ENCODE measurements at regions not wholly inside any gene's neighbourhood (a gene's known extent, or its start where the extent isn't known, plus 50 kb on each side); places are given as distances from the start of the nearest gene placed in this dataset.
"Not testable (repeated sequence)": the region's sequence is repeated elsewhere in the genome, so short reads cannot be mapped to it uniquely, and the experiment has no call there.

GRCh38 chr6:67812693-67813092, 822.4 kb upstream of the ADGRB3 start:
- H3K27me3 ChIP-seq (replicated peaks; ENCODE audit: control insufficient read depth, insufficient read depth, low read length): no peaks in the 10 kb centered on the region
- H3K4me3 ChIP-seq (replicated peaks; ENCODE audit: low read depth, low read length): no peak overlapping the region
- no peak for DNase-seq (ENCODE audit: extremely low read depth, insufficient read length)
- no peaks in the 10 kb centered on the region for H3K36me3 ChIP-seq (ENCODE audit: control insufficient read depth, insufficient read depth, low read length)
- TF ChIP-seq CTCF (IDR thresholded peaks at IDR 0.05; ENCODE audit: insufficient read depth, low read length, poor library complexity, severe bottlenecking): no peak

GRCh38 chr6:67812125-67812524, 823.0 kb upstream of the ADGRB3 start:
- Histone ChIP-seq H3K27me3 (replicated peaks; ENCODE audit: control insufficient read depth, insufficient read depth, low read length) (no peaks in the 10 kb centered on the region), H3K4me3 (replicated peaks; ENCODE audit: low read depth, low read length) (no peak overlapping the region), H3K36me3 (ENCODE audit: control insufficient read depth, insufficient read depth, low read length) (no peaks in the 10 kb centered on the region)
- no peak for TF ChIP-seq CTCF (IDR thresholded peaks at IDR 0.05; ENCODE audit: insufficient read depth, low read length, poor library complexity, severe bottlenecking)
- DNase-seq (ENCODE audit: extremely low read depth, insufficient read length): no peak

GRCh38 chr6:67811239-67812037, 823.6 kb upstream of the ADGRB3 start:
- no peaks in the 10 kb centered on the region for H3K27me3 ChIP-seq (replicated peaks; ENCODE audit: control insufficient read depth, insufficient read depth, low read length)
- no peak overlapping the region for H3K4me3 ChIP-seq (replicated peaks; ENCODE audit: low read depth, low read length)
- no peak for DNase-seq (ENCODE audit: extremely low read depth, insufficient read length)
- TF ChIP-seq CTCF (IDR thresholded peaks at IDR 0.05; ENCODE audit: insufficient read depth, low read length, poor library complexity, severe bottlenecking): no peak
- no peaks in the 10 kb centered on the region for H3K36me3 ChIP-seq (ENCODE audit: control insufficient read depth, insufficient read depth, low read length)

- DNase-seq (ENCODE audit: extremely low read depth, insufficient read length); H3K27me3 ChIP-seq (replicated peaks; ENCODE audit: control insufficient read depth, insufficient read depth, low read length); H3K4me3 ChIP-seq (replicated peaks; ENCODE audit: low read depth, low read length); H3K36me3 ChIP-seq (ENCODE audit: control insufficient read depth, insufficient read depth, low read length): not testable (repeated sequence)
These were observed 830.3 kb upstream of the ADGRB3 start for GRCh38 chr6:67804808-67805207.

- no peak for DNase-seq (ENCODE audit: extremely low read depth, insufficient read length)
- no peaks in the 10 kb centered on the region for H3K36me3 ChIP-seq (ENCODE audit: control insufficient read depth, insufficient read depth, low read length)
- H3K4me3 ChIP-seq (replicated peaks; ENCODE audit: low read depth, low read length): no peak overlapping the region
These were observed 832.3 kb upstream of the ADGRB3 start for GRCh38 chr6:67802771-67803170.

GRCh38 chr6:67792996-67793395, 842.1 kb upstream of the ADGRB3 start:
- no peak overlapping the region for H3K4me3 ChIP-seq (replicated peaks; ENCODE audit: low read depth, low read length)
- no peak for DNase-seq (ENCODE audit: extremely low read depth, insufficient read length)
- no peaks in the 10 kb centered on the region for H3K27me3 ChIP-seq (replicated peaks; ENCODE audit: control insufficient read depth, insufficient read depth, low read length)
- no peak for TF ChIP-seq CTCF (IDR thresholded peaks at IDR 0.05; ENCODE audit: insufficient read depth, low read length, poor library complexity, severe bottlenecking)
- no peaks in the 10 kb centered on the region for H3K36me3 ChIP-seq (ENCODE audit: control insufficient read depth, insufficient read depth, low read length)

More at GRCh38 chr6:67802771-67803170, 832.3 kb upstream of the ADGRB3 start:
- TF ChIP-seq CTCF (IDR thresholded peaks at IDR 0.05; ENCODE audit: insufficient read depth, low read length, poor library complexity, severe bottlenecking): no peak
- no peaks in the 10 kb centered on the region for H3K27me3 ChIP-seq (replicated peaks; ENCODE audit: control insufficient read depth, insufficient read depth, low read length)
